ENCODE measurements at regions not wholly inside any gene's neighbourhood (a gene's known extent, or its start where the extent isn't known, plus 50 kb on each side); places are given as distances from the start of the nearest gene placed in this dataset.

DNA sequence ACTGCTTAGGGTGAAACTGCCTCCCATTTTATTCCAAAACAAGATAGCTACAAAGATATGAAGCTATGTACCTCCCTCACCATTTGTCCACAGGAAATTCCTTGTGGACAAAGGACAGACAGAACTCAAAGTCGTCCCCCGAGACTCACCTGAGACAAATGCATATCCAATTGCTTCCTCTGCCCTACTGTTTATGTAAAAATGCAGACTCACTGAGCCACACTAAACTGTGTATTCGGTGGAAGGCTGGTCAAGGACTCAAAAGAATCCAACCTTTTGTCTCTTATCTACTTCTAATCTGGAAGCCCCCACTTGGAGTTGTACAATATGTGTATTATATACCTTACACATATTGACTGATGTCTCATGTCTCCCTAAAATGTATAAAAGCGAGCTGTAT lies 288.0 kb upstream of the ERCC4 start:
- Histone ChIP-seq H3K4me1 (ENCODE audit: control insufficient read depth, insufficient read depth, low read length) (no peaks in the 10 kb centered on the region), H3K27me3 (replicated peaks in 1 of 2; ENCODE audit: control insufficient read depth in 2 of 2, insufficient read depth in 2 of 2, low read length in 1 of 2) (no peaks in the 10 kb centered on the region), H3K4me3 (no peak overlapping the region), H3K36me3 (ENCODE audit: control insufficient read depth in 2 of 2, insufficient read depth in 2 of 2, low read length in 1 of 2) (no peaks in the 10 kb centered on the region), H4K20me1 (ENCODE audit: control insufficient read depth, insufficient read depth) (no peaks in the 10 kb centered on the region), H3K9ac (ENCODE audit: control insufficient read depth, insufficient read depth, low read length) (no peak overlapping the region), H3K4me2 (ENCODE audit: control insufficient read depth, insufficient read depth) (no peak overlapping the region), H3K79me2 (ENCODE audit: control insufficient read depth, insufficient read depth, low read length) (no peaks in the 10 kb centered on the region), H3K9me3 (replicated peaks; ENCODE audit: control insufficient read depth, insufficient read depth, low read length) (no peaks in the 10 kb centered on the region), H3K27ac (ENCODE audit: control insufficient read depth, insufficient read depth) (no peak overlapping the region), H2AFZ (ENCODE audit: control insufficient read depth, low read depth, low read length) (no peak overlapping the region)
- no TSS peak for BruUV-seq (replicated peaks)
- WGBS (ENCODE audit: insufficient coverage, insufficient replicate concordance, low lambda C conversion rate, missing lambda C conversion rate): 3% methylated on average over 4 of the region's 4 CpGs
- ATAC-seq (no peak), FAIRE-seq (no peak), DNase-seq (ENCODE audit: low read depth, low spot score) (no peak)
- ChIA-PET RAD21 (ENCODE audit: unreplicated experiment) (interaction anchor here (0.6 kb wide), 1 partner anchor 191 kb away, joined by 3 read pairs; no protein-coding TSS in a partner anchor), POLR2A (no interaction called here), CTCF (interaction anchor here (0.8 kb wide), 1 partner anchor 8 kb away, joined by 3 read pairs; no protein-coding TSS in a partner anchor), SMC1A (ENCODE audit: uncharacterized antibody, unreplicated experiment) (interaction anchor here (1.4 to 1.9 kb wide), 6 partner anchors 8 to 80 kb away, joined by 3 to 12 read pairs (median 4); no protein-coding TSS in a partner anchor)
- intact Hi-C loops (cut with micrococcal nuclease; ENCODE audit: unreplicated experiment) (loop anchor here (2.0 kb wide), 1 partner anchor 79 kb away; no protein-coding TSS in a partner anchor), in situ Hi-C loops (cut with MboI) (loop anchor here (10.0 kb wide), 1 partner anchor 63 kb away; no protein-coding TSS in a partner anchor)
- TF ChIP-seq, protein P1, sequence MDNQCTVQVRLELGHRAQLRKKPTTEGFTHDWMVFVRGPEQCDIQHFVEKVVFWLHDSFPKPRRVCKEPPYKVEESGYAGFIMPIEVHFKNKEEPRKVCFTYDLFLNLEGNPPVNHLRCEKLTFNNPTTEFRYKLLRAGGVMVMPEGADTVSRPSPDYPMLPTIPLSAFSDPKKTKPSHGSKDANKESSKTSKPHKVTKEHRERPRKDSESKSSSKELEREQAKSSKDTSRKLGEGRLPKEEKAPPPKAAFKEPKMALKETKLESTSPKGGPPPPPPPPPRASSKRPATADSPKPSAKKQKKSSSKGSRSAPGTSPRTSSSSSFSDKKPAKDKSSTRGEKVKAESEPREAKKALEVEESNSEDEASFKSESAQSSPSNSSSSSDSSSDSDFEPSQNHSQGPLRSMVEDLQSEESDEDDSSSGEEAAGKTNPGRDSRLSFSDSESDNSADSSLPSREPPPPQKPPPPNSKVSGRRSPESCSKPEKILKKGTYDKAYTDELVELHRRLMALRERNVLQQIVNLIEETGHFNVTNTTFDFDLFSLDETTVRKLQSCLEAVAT (IDR thresholded peaks at IDR 0.05): no peak
- TF ChIP-seq MTA3 (IDR thresholded peaks at IDR 0.05; ENCODE audit: borderline replicate concordance, low read length) (no peak), NFYA (IDR thresholded peaks at IDR 0.05; ENCODE audit: borderline replicate concordance, low read depth, low read length) (no peak), RFX5 (IDR thresholded peaks at IDR 0.05; ENCODE audit: low read depth, low read length) (no peak), RAD51 (IDR thresholded peaks at IDR 0.05) (no peak), NR2C2 (IDR thresholded peaks at IDR 0.05; ENCODE audit: borderline replicate concordance, control insufficient read depth, insufficient read length, low read depth) (no peak), BMI1 (IDR thresholded peaks at IDR 0.05; ENCODE audit: borderline replicate concordance) (no peak), CHD2 (IDR thresholded peaks at IDR 0.05; ENCODE audit: borderline replicate concordance, low read depth, low read length) (no peak), KDM1A (IDR thresholded peaks at IDR 0.05; ENCODE audit: borderline replicate concordance) (no peak), CBX3 (IDR thresholded peaks at IDR 0.05; ENCODE audit: borderline replicate concordance, low read depth) (no peak), BHLHE40 (IDR thresholded peaks at IDR 0.05; ENCODE audit: borderline replicate concordance in 1 of 2, low read depth in 2 of 2, low read length in 1 of 2) (no peak)
